ENCODE measurements at regions not wholly inside any gene's neighbourhood (a gene's known extent, or its start where the extent isn't known, plus 50 kb on each side); places are given as distances from the start of the nearest gene placed in this dataset.

GRCh38 chr2:207275779-207276178 is 110.0 kb upstream of the KLF7 start:
- Histone ChIP-seq H3K27me3 (ENCODE audit: control insufficient read depth in 4 of 4, insufficient read depth in 4 of 4, low read length in 3 of 4) (no peaks in the 10 kb centered on the region), H3K36me3 (ENCODE audit: control insufficient read depth in 4 of 4, insufficient read depth in 3 of 4, low read depth in 1 of 4, low read length in 3 of 4) (no peaks in the 10 kb centered on the region), H3K4me3 (ENCODE audit: low read depth in 1 of 3, low read length in 3 of 3) (no peak overlapping the region), H3K27ac (ENCODE audit: low read depth in 1 of 2, low read length in 2 of 2) (no peak overlapping the region), H3K4me1 (ENCODE audit: control insufficient read depth in 4 of 4, insufficient read depth in 4 of 4, low read length in 3 of 4) (no peaks in the 10 kb centered on the region), H3K9me3 (ENCODE audit: control insufficient read depth in 4 of 4, low read length in 3 of 4) (no peaks in the 10 kb centered on the region), H3K9ac (ENCODE audit: low read depth in 1 of 2, low read length in 2 of 2) (no peak overlapping the region)
- DNase-seq (ENCODE audit: low spot score): no peak
- TF ChIP-seq EGR1 (IDR thresholded peaks at IDR 0.05; ENCODE audit: low read depth in 2 of 2) (no peak), HNF4A (conservative IDR thresholded peaks at IDR 0.05) (no peak), YY1 (IDR thresholded peaks at IDR 0.05) (no peak), GABPA (IDR thresholded peaks at IDR 0.05 in 1 of 2, conservative IDR thresholded peaks at IDR 0.05 in 1 of 2) (no peak), NR2F2 (IDR thresholded peaks at IDR 0.05) (no peak), RXRA (IDR thresholded peaks at IDR 0.05) (no peak)
- TF ChIP-seq, protein P1, sequence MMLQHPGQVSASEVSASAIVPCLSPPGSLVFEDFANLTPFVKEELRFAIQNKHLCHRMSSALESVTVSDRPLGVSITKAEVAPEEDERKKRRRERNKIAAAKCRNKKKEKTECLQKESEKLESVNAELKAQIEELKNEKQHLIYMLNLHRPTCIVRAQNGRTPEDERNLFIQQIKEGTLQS (IDR thresholded peaks at IDR 0.05): no peak
- TF ChIP-seq, protein P2, sequence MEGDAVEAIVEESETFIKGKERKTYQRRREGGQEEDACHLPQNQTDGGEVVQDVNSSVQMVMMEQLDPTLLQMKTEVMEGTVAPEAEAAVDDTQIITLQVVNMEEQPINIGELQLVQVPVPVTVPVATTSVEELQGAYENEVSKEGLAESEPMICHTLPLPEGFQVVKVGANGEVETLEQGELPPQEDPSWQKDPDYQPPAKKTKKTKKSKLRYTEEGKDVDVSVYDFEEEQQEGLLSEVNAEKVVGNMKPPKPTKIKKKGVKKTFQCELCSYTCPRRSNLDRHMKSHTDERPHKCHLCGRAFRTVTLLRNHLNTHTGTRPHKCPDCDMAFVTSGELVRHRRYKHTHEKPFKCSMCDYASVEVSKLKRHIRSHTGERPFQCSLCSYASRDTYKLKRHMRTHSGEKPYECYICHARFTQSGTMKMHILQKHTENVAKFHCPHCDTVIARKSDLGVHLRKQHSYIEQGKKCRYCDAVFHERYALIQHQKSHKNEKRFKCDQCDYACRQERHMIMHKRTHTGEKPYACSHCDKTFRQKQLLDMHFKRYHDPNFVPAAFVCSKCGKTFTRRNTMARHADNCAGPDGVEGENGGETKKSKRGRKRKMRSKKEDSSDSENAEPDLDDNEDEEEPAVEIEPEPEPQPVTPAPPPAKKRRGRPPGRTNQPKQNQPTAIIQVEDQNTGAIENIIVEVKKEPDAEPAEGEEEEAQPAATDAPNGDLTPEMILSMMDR (IDR thresholded peaks at IDR 0.05; ENCODE audit: low read depth, low read length, missing input control): no peak
- TF ChIP-seq, protein P3, sequence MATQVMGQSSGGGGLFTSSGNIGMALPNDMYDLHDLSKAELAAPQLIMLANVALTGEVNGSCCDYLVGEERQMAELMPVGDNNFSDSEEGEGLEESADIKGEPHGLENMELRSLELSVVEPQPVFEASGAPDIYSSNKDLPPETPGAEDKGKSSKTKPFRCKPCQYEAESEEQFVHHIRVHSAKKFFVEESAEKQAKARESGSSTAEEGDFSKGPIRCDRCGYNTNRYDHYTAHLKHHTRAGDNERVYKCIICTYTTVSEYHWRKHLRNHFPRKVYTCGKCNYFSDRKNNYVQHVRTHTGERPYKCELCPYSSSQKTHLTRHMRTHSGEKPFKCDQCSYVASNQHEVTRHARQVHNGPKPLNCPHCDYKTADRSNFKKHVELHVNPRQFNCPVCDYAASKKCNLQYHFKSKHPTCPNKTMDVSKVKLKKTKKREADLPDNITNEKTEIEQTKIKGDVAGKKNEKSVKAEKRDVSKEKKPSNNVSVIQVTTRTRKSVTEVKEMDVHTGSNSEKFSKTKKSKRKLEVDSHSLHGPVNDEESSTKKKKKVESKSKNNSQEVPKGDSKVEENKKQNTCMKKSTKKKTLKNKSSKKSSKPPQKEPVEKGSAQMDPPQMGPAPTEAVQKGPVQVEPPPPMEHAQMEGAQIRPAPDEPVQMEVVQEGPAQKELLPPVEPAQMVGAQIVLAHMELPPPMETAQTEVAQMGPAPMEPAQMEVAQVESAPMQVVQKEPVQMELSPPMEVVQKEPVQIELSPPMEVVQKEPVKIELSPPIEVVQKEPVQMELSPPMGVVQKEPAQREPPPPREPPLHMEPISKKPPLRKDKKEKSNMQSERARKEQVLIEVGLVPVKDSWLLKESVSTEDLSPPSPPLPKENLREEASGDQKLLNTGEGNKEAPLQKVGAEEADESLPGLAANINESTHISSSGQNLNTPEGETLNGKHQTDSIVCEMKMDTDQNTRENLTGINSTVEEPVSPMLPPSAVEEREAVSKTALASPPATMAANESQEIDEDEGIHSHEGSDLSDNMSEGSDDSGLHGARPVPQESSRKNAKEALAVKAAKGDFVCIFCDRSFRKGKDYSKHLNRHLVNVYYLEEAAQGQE (IDR thresholded peaks at IDR 0.05): no peak
- WGBS: 42% methylated on average over 2 of the region's 2 CpGs

DNA sequence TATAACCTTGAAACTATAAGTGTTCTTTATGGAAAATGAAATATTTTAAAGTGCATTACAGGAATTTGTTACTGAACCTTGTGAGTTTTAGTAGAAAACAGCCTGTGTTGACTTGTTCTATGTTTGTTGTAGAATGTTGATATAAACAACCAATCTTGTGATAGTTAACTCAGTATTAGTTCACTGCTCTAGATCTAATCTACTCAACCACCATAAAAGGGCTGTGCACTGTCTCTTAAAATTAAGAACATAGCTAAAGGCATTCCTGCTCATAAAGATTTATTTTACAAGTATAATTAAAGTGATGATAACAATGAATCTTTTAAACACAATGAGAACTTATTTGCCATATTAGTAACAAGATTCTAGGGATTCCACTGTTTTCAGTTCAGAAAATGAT is 110.5 kb upstream of the KLF7 start:
- H3K27me3 ChIP-seq (ENCODE audit: control insufficient read depth in 4 of 4, insufficient read depth in 4 of 4, low read length in 3 of 4): no peaks in the 10 kb centered on the region
- no peaks in the 10 kb centered on the region for H3K4me1 ChIP-seq (ENCODE audit: control insufficient read depth in 4 of 4, insufficient read depth in 4 of 4, low read length in 3 of 4)
- DNase-seq (ENCODE audit: low spot score): no peak
- no peak overlapping the region for H3K9ac ChIP-seq (ENCODE audit: low read depth in 1 of 2, low read length in 2 of 2)
- TF ChIP-seq SP1 (IDR thresholded peaks at IDR 0.05): no peak
- TF ChIP-seq HNF4A (conservative IDR thresholded peaks at IDR 0.05): no peak
- no peak for TF ChIP-seq EGR1 (IDR thresholded peaks at IDR 0.05; ENCODE audit: low read depth in 2 of 2)
- no peak for TF ChIP-seq NR2F2 (IDR thresholded peaks at IDR 0.05)
- TF ChIP-seq, protein P1 (IDR thresholded peaks at IDR 0.05): no peak
- no peak for TF ChIP-seq MAX (IDR thresholded peaks at IDR 0.05)
- no peak for TF ChIP-seq FOXA2 (IDR thresholded peaks at IDR 0.05)
- TF ChIP-seq ZBTB33 (IDR thresholded peaks at IDR 0.05): no peak
- no peak for TF ChIP-seq YY1 (IDR thresholded peaks at IDR 0.05)
- TF ChIP-seq, protein P2 (IDR thresholded peaks at IDR 0.05; ENCODE audit: low read depth, low read length, missing input control): no peak
- no peak for TF ChIP-seq TAF1 (conservative IDR thresholded peaks at IDR 0.05)
- TF ChIP-seq, protein P3 (IDR thresholded peaks at IDR 0.05): no peak
- no peak for TF ChIP-seq RAD21 (IDR thresholded peaks at IDR 0.05)
- no peak for TF ChIP-seq GABPA (IDR thresholded peaks at IDR 0.05 in 1 of 2, conservative IDR thresholded peaks at IDR 0.05 in 1 of 2)
- no peak for TF ChIP-seq FOXA1 (IDR thresholded peaks at IDR 0.05)
- no peak for TF ChIP-seq JUND (IDR thresholded peaks at IDR 0.05)
- no peak for TF ChIP-seq HNF4G (IDR thresholded peaks at IDR 0.05)
- no peak for TF ChIP-seq RXRA (IDR thresholded peaks at IDR 0.05)
- no peaks in the 10 kb centered on the region for H3K9me3 ChIP-seq (ENCODE audit: control insufficient read depth in 4 of 4, low read length in 3 of 4)
- no peak overlapping the region for H3K4me3 ChIP-seq (ENCODE audit: low read depth in 1 of 3, low read length in 3 of 3)
- no peak overlapping the region for H3K27ac ChIP-seq (ENCODE audit: low read depth in 1 of 2, low read length in 2 of 2)
- no peaks in the 10 kb centered on the region for H3K36me3 ChIP-seq (ENCODE audit: control insufficient read depth in 4 of 4, insufficient read depth in 3 of 4, low read depth in 1 of 4, low read length in 3 of 4)

All from liver (tissue), 8 donors.